HEK293 (cell line): ENCODE measurements at regions not wholly inside any gene's neighbourhood (a gene's known extent, or its start where the extent isn't known, plus 50 kb on each side); places are given as distances from the start of the nearest gene placed in this dataset.
A peak's percentile ranks its signal among the peaks of the same experiment; 100 is the strongest.

Experiments used
- CTCF ChIP-seq: fragments of 450-650 bp; formaldehyde crosslinking; IDR thresholded peaks from 2 replicates; pipeline ENCODE4 v1.5.1; 2016; ENCODE audit warnings: missing biosample characterization, missing genetic modification characterization
- REST ChIP-seq: fragments of 450-650 bp; formaldehyde crosslinking; IDR thresholded peaks from 2 replicates; pipeline ENCODE4 v1.5.1; 2016; ENCODE audit warnings: missing biosample characterization, missing genetic modification characterization
- YY1 ChIP-seq: fragments of 450-650 bp; formaldehyde crosslinking; IDR thresholded peaks from 2 replicates; pipeline ENCODE4 v1.5.1; 2018; ENCODE audit warnings: missing biosample characterization, missing genetic modification characterization
- ZBTB26 ChIP-seq: fragments of 450-650 bp; formaldehyde crosslinking; optimal IDR thresholded peaks from 2 replicates; pipeline ENCODE3; 2016; ENCODE audit warnings: missing biosample characterization, mild to moderate bottlenecking, missing genetic modification characterization
- ZBTB49 ChIP-seq: fragments of 450-650 bp; formaldehyde crosslinking; IDR thresholded peaks from 2 replicates; pipeline ENCODE4 v1.5.1; 2016; ENCODE audit warnings: missing biosample characterization, missing genetic modification characterization, low read depth
- ZNF184 ChIP-seq: fragments of 450-650 bp; IDR thresholded peaks from 2 replicates; pipeline ENCODE4 v1.5.1; 2018; ENCODE audit warnings: missing biosample characterization, mild to moderate bottlenecking, missing genetic modification characterization
- ZNF302 ChIP-seq: fragments of 450-650 bp; formaldehyde crosslinking; IDR thresholded peaks from 2 replicates; pipeline ENCODE4 v1.5.1; 2016; ENCODE audit warnings: missing biosample characterization, missing genetic modification characterization, low read depth
- ZNF513 ChIP-seq: fragments of 450-650 bp; IDR thresholded peaks from 2 replicates; pipeline ENCODE4 v1.5.1; 2018; ENCODE audit warnings: missing biosample characterization, missing genetic modification characterization
- ZNF544 ChIP-seq: fragments of 450-650 bp; formaldehyde crosslinking; IDR thresholded peaks from 2 replicates; pipeline ENCODE4 v1.5.0; 2017; ENCODE audit warnings: missing biosample characterization, missing genetic modification characterization
- ZNF621 ChIP-seq: fragments of 450-650 bp; formaldehyde crosslinking; IDR thresholded peaks from 2 replicates; pipeline ENCODE4 v1.5.1; 2017; ENCODE audit warnings: missing biosample characterization, missing genetic modification characterization
- ZSCAN5A ChIP-seq: fragments of 450-650 bp; formaldehyde crosslinking; IDR thresholded peaks from 2 replicates; pipeline ENCODE4 v1.5.1; 2016; ENCODE audit warnings: missing biosample characterization, missing genetic modification characterization

- TF ChIP-seq CTCF (peak; percentile 34; the same call in 1 of the 2 replicates), ZSCAN5A (tag by site-specific recombination) (no peak), ZBTB49 (no peak), YY1 (tag by site-specific recombination) (no peak), ZNF621 (tag by site-specific recombination) (no peak), ZNF184 (tag by site-specific recombination) (no peak), ZNF302 (no peak), REST (tag by site-specific recombination) (no peak), ZBTB26 (no peak), ZNF513 (tag by site-specific recombination) (no peak), ZNF544 (tag by site-specific recombination) (no peak)
Observed at GRCh38 chr6:18997375-18997826, 610.3 kb downstream of the RNF144B start.
